Lower lobe of right lung (tissue), 2 donors: ENCODE measurements at regions not wholly inside any gene's neighbourhood (a gene's known extent, or its start where the extent isn't known, plus 50 kb on each side); places are given as distances from the start of the nearest gene placed in this dataset.

Experiments
- ATAC-seq, 2 donors: fragments of 200-7000 bp; cut with Tn5 transposase; one replicate each; pipeline ENCODE4 v1.9.1; 2020 to 2022; ENCODE audit warnings: mild to moderate bottlenecking in 2 of 2, moderate library complexity in 2 of 2
- DNase-seq: peaks from one replicate; pipeline ENCODE4 v3.0.0-alpha.2; 2020
- H3K27ac ChIP-seq: fragments of 200-600 bp; one replicate; pipeline ENCODE4 v1.8.0; 2022
- H3K27me3 ChIP-seq: fragments of 200-600 bp; one replicate; pipeline ENCODE4 v1.8.0; 2022; ENCODE audit warnings: low read depth
- H3K36me3 ChIP-seq: fragments of 200-600 bp; one replicate; pipeline ENCODE4 v1.8.0; 2022; ENCODE audit warnings: mild to moderate bottlenecking
- H3K4me1 ChIP-seq: fragments of 200-600 bp; one replicate; pipeline ENCODE4 v1.8.0; 2022
- H3K4me3 ChIP-seq: fragments of 200-600 bp; one replicate; pipeline ENCODE4 v1.8.0; 2022; ENCODE audit warnings: mild to moderate bottlenecking
- H3K9me3 ChIP-seq: fragments of 200-600 bp; one replicate; pipeline ENCODE4 v1.8.0; 2022
- CTCF ChIP-seq: fragments of 200-600 bp; IDR thresholded peaks from one replicate; pipeline ENCODE4 v1.8.0; 2022; ENCODE audit warnings: antibody characterized with exemption, mild to moderate bottlenecking
- intact Hi-C: fragments of 100-400 bp; cut with DNase I; formaldehyde crosslinking; loops from one replicate; pipeline ENCODE4 v1.11.0; 2022
- donor health status: DM: no; HTN: yes; CAD: no; lungs with severe emphysema.

DNA sequence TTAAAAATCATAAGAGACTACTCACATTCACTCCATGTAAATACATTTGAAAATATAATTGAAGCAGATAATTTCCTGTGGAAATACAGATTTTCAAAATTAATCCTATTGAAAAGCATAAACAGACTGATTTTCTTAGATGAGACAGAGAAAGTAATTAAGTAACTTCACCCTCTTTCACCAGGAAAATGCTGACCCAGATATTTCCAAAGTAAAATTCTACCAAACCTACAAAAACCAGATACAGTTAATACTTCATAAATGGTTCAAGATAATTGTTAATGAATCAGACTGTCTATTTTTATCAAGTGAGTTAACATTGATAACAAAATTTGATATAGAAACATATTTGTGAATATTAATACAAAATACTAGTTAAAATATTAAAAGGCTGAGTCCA lies 233.5 kb upstream of the KHDRBS2 start:
- no peaks in the 10 kb centered on the region for H3K27me3 ChIP-seq
- H3K9me3 ChIP-seq: no peaks in the 10 kb centered on the region
- H3K27ac ChIP-seq: no peak overlapping the region
- no peak for DNase-seq
- H3K4me3 ChIP-seq: no peak overlapping the region
- no peak for ATAC-seq
- H3K36me3 ChIP-seq: no peaks in the 10 kb centered on the region
- H3K4me1 ChIP-seq: no peaks in the 10 kb centered on the region
- no peak for TF ChIP-seq CTCF
- intact Hi-C loops: no loop called here

DNA sequence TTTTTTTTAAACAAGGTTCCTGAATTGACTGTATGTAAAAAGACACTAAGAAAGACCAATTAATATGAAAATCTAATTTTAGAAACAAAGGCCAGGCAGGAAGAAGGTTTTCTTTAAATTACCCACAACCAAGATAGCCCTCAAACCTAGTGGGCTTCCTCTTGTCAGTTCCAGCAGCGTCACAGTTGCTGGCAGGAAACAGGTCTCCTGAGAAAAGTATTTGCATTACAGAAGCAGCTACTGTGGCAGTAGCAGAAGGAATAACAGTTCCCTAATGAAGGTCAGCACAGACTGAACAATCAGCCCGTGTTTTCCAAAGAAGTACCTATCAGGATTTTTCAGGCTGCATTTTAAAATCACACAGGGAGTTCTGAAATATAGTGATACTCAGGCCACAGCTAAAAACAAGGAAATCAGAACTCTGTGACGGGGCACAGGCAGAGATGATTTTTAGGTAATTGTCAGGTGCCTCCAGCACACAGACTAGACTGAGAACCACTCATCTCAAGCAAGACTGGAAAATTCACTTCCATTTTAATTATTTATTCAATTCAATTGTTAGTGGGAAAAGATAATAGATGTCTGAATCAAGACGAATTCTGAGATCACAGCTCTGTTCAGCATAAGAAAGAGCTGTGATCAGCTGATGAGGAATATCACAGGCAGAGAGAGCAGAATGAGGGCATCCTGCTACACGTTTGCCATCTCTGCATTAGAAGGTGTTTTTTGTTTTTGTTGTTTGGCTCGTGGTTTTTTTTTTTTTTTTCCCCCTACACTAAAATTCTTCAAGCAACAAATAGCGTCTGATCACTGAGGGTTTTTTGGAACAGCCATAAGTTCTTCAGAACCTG lies 230.5 kb upstream of the KHDRBS2 start:
- H3K4me1 ChIP-seq: no peaks in the 10 kb centered on the region
- no peak for TF ChIP-seq CTCF
- DNase-seq (no peak), ATAC-seq (no peak)
- H3K27ac ChIP-seq: no peak overlapping the region
- no peak overlapping the region for H3K4me3 ChIP-seq
- H3K36me3 ChIP-seq: no peaks in the 10 kb centered on the region
- no peaks in the 10 kb centered on the region for H3K9me3 ChIP-seq
- intact Hi-C loops: no loop called here
- no peaks in the 10 kb centered on the region for H3K27me3 ChIP-seq

DNA sequence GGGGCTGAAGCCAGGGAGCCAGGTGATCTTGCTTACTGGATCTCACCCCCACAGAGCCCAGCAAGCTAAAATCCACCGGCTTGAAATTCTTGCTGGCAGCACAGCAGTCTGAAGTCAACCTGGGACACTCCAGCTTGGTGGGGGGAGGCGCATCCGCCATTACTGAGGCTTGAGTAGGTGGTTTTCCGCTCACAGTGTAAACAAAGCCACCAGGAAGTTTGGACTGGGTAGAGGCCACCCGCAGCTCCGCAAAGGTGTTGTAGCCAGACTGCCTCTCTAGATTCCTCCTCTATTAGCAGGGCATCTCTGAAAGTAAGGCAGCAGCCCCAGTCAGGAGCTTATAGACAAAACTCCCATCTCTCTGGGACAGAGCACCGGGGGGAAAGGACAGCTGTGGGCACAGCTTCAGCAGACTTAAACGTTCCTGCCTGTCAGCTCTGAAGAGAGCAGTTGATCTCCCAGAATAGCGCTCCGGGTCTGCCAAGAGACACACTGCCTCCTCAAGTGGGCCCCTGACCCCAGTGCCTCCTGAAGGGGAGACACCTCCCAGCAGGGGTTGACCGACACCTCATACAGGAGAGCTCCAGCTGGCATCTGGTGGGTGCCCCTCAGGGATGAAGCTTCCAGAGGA lies 206.3 kb upstream of the KHDRBS2 start:
- no peak overlapping the region for H3K4me3 ChIP-seq
- no peak for ATAC-seq
- DNase-seq: no peak
- no peaks in the 10 kb centered on the region for H3K4me1 ChIP-seq
- H3K27me3 ChIP-seq: no peaks in the 10 kb centered on the region
- no peak overlapping the region for H3K27ac ChIP-seq
- no peaks in the 10 kb centered on the region for H3K9me3 ChIP-seq
- TF ChIP-seq CTCF: no peak
- intact Hi-C loops: no loop called here
- H3K36me3 ChIP-seq: no peaks in the 10 kb centered on the region

DNA sequence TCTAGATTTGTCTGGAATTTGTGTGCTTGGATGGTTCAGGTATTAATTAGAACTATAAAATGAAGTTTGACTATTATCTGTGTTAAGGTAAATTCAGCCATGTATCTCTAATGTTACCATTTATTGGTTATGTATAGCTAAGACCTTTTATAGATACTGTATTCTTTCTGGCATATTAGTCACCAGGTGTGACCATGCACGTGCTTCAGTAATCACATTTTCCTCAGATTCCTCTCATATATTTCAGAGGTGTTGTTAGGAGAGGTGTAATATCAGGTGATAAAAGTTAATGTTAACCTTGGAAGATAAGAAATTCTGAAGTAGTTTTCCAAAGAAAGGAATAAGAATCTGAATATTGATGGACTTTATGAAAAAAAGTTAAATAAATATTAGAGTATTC lies 194.5 kb upstream of the KHDRBS2 start:
- Histone ChIP-seq H3K27ac (no peak overlapping the region), H3K27me3 (no peaks in the 10 kb centered on the region), H3K4me3 (no peak overlapping the region), H3K36me3 (no peaks in the 10 kb centered on the region), H3K9me3 (no peaks in the 10 kb centered on the region), H3K4me1 (no peaks in the 10 kb centered on the region)
- DNase-seq (no peak), ATAC-seq (peak in 1 of 2 donors; percentile 39)
- intact Hi-C loops: no loop called here
- TF ChIP-seq CTCF: no peak

DNA sequence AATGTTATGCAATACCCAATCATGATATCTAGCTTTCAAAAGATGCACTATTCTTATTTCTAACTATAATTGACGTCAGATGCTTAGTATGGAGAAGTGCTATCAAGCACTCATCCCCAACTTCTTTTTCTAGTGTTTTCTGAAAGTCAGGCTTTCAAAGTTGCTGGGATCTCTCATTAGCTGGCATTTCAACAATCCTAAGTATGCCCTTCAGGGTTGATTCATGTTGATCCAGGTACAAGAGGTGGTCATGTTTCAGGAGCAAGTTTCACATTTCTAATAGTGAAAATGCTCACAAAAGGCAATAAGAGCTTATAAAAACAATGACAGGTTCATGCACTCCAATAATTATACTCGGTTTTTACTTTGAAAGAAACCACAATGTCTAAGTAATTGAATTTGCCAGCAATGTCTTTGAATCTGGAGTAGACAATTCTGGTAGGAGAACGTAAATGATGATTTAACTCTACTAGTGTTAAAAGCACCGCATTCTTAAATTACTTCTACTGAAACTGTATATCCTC lies 193.7 kb upstream of the KHDRBS2 start:
- peak; percentile 59 to 91 for ATAC-seq
- no peak overlapping the region for H3K4me3 ChIP-seq
- TF ChIP-seq CTCF: no peak
- no peaks in the 10 kb centered on the region for H3K36me3 ChIP-seq
- no peaks in the 10 kb centered on the region for H3K27me3 ChIP-seq
- no peaks in the 10 kb centered on the region for H3K4me1 ChIP-seq
- DNase-seq: no peak
- no peaks in the 10 kb centered on the region for H3K9me3 ChIP-seq
- intact Hi-C loops: no loop called here
- H3K27ac ChIP-seq: no peak overlapping the region
